Right lobe of liver (tissue), 6 donors: ENCODE measurements at regions not wholly inside any gene's neighbourhood (a gene's known extent, or its start where the extent isn't known, plus 50 kb on each side); places are given as distances from the start of the nearest gene placed in this dataset.

Experiments
- ATAC-seq, 4 donors: fragments of 200-7000 bp; cut with Tn5 transposase; one replicate each; pipeline ENCODE4 v1.9.1; 2020; ENCODE audit warnings: mild to moderate bottlenecking in 4 of 4, moderate library complexity in 4 of 4
- DNase-seq, 3 donors: peaks; one replicate each; pipeline ENCODE4 v3.0.0-alpha.2; 2020
- H3K27ac ChIP-seq, 3 donors: fragments of 200-600 bp; one replicate each; pipeline ENCODE4 v1.8.0; 2022
- H3K27me3 ChIP-seq, 2 donors: fragments of 200-600 bp; one replicate each; pipeline ENCODE4 v1.8.0; 2022
- H3K36me3 ChIP-seq, 4 donors: fragments of 200-600 bp; sonication (generic) in 1 of 4; one replicate each; pipeline versions ENCODE4 v1.5.1 to v1.8.0; 2017 to 2022; ENCODE audit warnings: control low read depth in 1 of 4
- H3K4me1 ChIP-seq, 4 donors: fragments of 200-600 bp; sonication (generic) in 1 of 4; one replicate each; pipeline versions ENCODE4 v1.5.1 to v1.8.0; 2017 to 2022; ENCODE audit warnings: control low read depth in 1 of 4
- H3K4me3 ChIP-seq, 3 donors: fragments of 200-600 bp; one replicate each; pipeline ENCODE4 v1.8.0; 2022
- H3K9me3 ChIP-seq, 4 donors: fragments of 200-600 bp; sonication (generic) in 1 of 4; one replicate each; pipeline versions ENCODE4 v1.5.1 to v1.8.0; 2017 to 2022; ENCODE audit warnings: control low read depth in 1 of 4
- POLR2A ChIP-seq: fragments of 450-650 bp; IDR thresholded peaks from one replicate; pipeline ENCODE4 v1.6.1; 2017; ENCODE audit warnings: antibody characterized with exemption, mild to moderate bottlenecking
- WGBS: methylation state at CpG from one replicate; pipeline ENCODE4 v1.1.6; 2018; ENCODE audit warnings: low coverage, low lambda C conversion rate; ENCODE audit not compliant: insufficient coverage; ENCODE audit errors: missing lambda C conversion rate; 5-methylcytosine and 5-hydroxymethylcytosine counted together
- intact Hi-C, 2 donors: fragments of 100-400 bp; cut with DNase I; formaldehyde crosslinking; loops; one replicate each; pipeline versions ENCODE4 v1.11.2 to v1.14.1; 2022
- TF ChIP-seq, protein P1 (sequence below), 4 donors: fragments of 200-600 bp in 3 of 4; fragments of 450-650 bp in 1 of 4; IDR thresholded peaks; one replicate each; pipeline versions ENCODE4 v1.5.1 to v1.8.0; 2016 to 2022; ENCODE audit warnings: antibody characterized with exemption in 4 of 4, mild to moderate bottlenecking in 2 of 4
- donor health status: DM: no; HTN: yes; CAD: no.
- donor health status: DM: no; HTN: no; CAD: no.
- donor health status: DM: no; HTN: no; CAD: no.
- donor health status: DM: no; HTN: yes; CAD: no.
- donor health status: DM: no; HTN: yes; CAD: no.

DNA sequence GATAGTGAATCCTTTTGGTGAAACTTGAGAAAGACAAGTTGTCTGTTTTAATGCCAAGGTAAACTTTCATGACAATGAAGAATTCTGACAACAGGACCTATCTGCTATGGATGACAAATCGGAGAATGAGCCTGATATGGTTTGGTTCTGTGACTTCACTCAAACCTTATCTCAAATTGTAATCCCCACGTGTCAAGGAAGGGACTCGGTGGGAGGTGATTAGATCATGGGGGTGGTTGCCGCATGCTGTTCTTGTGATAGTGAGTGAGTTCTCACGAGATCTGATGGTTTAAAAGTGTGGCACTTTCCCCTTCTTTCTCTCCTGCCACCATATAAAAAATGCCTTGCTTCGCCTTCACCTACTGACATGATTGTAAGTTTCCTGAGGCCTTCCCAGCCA lies 1964.1 kb upstream of the CDH9 start:
- Histone ChIP-seq H3K4me1 (no peaks in the 10 kb centered on the region), H3K27ac (no peak overlapping the region), H3K4me3 (no peak overlapping the region), H3K36me3 (no peaks in the 10 kb centered on the region), H3K27me3 (no peaks in the 10 kb centered on the region), H3K9me3 (no peaks in the 10 kb centered on the region)
- intact Hi-C loops, result no loop called here
- 55% methylated on average over 4 of the region's 6 CpGs for WGBS
- TF ChIP-seq POLR2A, result no peak
- TF ChIP-seq, protein P1, sequence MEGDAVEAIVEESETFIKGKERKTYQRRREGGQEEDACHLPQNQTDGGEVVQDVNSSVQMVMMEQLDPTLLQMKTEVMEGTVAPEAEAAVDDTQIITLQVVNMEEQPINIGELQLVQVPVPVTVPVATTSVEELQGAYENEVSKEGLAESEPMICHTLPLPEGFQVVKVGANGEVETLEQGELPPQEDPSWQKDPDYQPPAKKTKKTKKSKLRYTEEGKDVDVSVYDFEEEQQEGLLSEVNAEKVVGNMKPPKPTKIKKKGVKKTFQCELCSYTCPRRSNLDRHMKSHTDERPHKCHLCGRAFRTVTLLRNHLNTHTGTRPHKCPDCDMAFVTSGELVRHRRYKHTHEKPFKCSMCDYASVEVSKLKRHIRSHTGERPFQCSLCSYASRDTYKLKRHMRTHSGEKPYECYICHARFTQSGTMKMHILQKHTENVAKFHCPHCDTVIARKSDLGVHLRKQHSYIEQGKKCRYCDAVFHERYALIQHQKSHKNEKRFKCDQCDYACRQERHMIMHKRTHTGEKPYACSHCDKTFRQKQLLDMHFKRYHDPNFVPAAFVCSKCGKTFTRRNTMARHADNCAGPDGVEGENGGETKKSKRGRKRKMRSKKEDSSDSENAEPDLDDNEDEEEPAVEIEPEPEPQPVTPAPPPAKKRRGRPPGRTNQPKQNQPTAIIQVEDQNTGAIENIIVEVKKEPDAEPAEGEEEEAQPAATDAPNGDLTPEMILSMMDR (IDR thresholded peaks at IDR 0.05), result no peak
- ATAC-seq (no peak), DNase-seq (no peak)

DNA sequence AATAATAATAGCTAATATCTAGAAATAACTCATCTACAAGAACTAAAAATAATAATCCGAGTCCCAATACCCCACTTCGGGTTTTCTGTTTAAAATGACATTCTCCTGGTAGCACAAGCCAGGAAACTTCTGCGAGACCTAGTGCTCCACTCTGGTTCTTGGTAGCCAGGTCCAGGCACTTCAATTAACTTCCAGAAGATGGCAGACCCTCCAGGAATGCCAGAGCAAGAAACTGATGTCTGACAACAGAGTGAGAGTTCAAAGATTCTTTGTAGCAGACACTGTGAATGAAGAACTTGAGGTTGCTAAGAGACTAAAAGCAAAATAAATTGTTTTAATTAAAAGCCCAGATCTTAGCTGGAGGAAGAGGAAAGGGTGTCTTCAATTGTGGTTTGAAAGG lies 1963.3 kb upstream of the CDH9 start:
- no peaks in the 10 kb centered on the region for H3K4me1 ChIP-seq
- intact Hi-C loops, result no loop called here
- ATAC-seq (no peak), DNase-seq (no peak)
- WGBS, result 49% methylated on average over 3 of the region's 3 CpGs
- no peaks in the 10 kb centered on the region for H3K36me3 ChIP-seq
- H3K27me3 ChIP-seq, result no peaks in the 10 kb centered on the region
- no peak for TF ChIP-seq POLR2A
- TF ChIP-seq, protein P1 (IDR thresholded peaks at IDR 0.05), result no peak
- no peaks in the 10 kb centered on the region for H3K9me3 ChIP-seq
- H3K27ac ChIP-seq, result no peak overlapping the region
- no peak overlapping the region for H3K4me3 ChIP-seq

DNA sequence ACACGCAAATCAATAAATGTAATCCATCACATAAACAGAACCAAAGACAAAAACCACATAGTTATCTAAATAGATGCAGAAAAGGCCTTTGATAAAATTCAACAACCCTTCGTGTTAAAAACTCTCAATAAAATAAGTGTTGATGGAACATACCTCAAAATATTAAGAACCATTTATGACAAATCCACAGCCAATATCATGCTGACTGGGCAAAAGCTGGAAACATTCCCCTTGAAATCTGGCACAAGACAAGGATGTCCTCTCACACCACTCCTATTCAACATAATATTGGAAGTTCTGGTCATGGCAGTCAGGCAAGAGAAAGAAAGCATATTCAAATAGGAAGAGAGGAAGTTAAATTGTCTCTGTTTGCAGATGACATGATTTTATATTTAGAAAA lies 1946.3 kb upstream of the CDH9 start:
- Histone ChIP-seq H3K4me3 (no peak overlapping the region), H3K36me3 (no peaks in the 10 kb centered on the region), H3K27ac (no peak overlapping the region), H3K27me3 (no peaks in the 10 kb centered on the region), H3K4me1 (no peaks in the 10 kb centered on the region), H3K9me3 (no peaks in the 10 kb centered on the region)
- ATAC-seq (no peak), DNase-seq (no peak)
- intact Hi-C loops, result no loop called here
- 42% methylated on average over 2 of the region's 2 CpGs for WGBS
- no peak for TF ChIP-seq POLR2A
- TF ChIP-seq, protein P1 (IDR thresholded peaks at IDR 0.05), result no peak

DNA sequence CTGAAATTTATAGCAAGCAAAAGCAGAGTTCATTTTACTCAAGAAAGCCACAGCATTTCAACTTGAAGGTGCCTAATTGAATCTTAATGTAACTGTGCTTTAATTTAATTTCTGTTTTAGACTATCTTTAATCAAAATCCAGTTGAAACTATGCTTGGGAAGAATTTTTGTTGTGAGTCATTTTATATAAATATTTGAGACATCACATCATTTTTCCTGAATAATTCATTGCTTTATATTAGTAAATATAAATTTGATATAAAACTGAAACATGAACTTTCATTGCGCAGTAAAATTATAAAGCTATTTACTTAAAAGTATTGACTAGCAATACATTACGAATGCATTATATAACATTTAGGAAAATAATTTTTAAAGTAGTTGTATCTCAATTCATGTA lies 1937.1 kb upstream of the CDH9 start:
- intact Hi-C loops, result no loop called here
- ATAC-seq, result no peak
- Histone ChIP-seq H3K27me3 (no peaks in the 10 kb centered on the region), H3K9me3 (no peaks in the 10 kb centered on the region), H3K4me3 (no peak overlapping the region), H3K27ac (no peak overlapping the region), H3K4me1 (no peaks in the 10 kb centered on the region), H3K36me3 (no peaks in the 10 kb centered on the region)
- TF ChIP-seq POLR2A, result no peak
- TF ChIP-seq, protein P1 (IDR thresholded peaks at IDR 0.05), result no peak
- no peak for DNase-seq
- 72% methylated on average over 2 of the region's 2 CpGs for WGBS

DNA sequence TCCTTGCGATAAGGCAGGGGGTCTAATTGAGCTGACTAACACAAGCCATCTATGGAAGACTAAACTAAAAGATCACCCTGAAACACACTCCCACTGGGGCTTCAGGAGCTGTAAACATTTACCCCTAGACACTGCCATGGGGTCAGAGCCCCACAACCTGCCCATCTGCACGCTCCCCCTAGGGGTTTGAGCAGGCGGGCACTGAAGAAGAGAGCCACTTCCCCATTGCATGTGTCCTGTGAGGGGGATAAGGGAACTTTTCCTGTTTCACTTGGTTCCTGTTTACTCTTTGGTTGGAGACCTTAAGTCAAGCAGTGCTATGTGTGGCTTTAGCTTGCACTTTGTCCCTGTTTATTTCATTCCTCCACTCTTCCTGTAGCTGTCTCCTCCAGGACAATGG lies 1929.5 kb upstream of the CDH9 start:
- ATAC-seq, result no peak
- WGBS, result 64% methylated on average over 3 of the region's 3 CpGs
- no peak overlapping the region for H3K27ac ChIP-seq
- TF ChIP-seq, protein P1 (IDR thresholded peaks at IDR 0.05), result no peak
- TF ChIP-seq POLR2A, result no peak
- H3K27me3 ChIP-seq, result no peaks in the 10 kb centered on the region
- no peaks in the 10 kb centered on the region for H3K9me3 ChIP-seq
- no peak for DNase-seq
- H3K36me3 ChIP-seq, result no peaks in the 10 kb centered on the region
- no peak overlapping the region for H3K4me3 ChIP-seq
- no peaks in the 10 kb centered on the region for H3K4me1 ChIP-seq
- intact Hi-C loops, result no loop called here
